Naive thymus-derived CD4-positive, alpha-beta T cell (primary cell): ENCODE measurements at regions not wholly inside any gene's neighbourhood (a gene's known extent, or its start where the extent isn't known, plus 50 kb on each side); places are given as distances from the start of the nearest gene placed in this dataset.

Experiments used
- ATAC-seq: fragments of 150-1000 bp; cut with Tn5 transposase; 2 replicates; pipeline ENCODE4 v1.10.0; 2021; ENCODE audit warnings: mild to moderate bottlenecking, moderate library complexity
- CTCF ChIA-PET: fragments of 350-600 bp; sonication (Branson Sonifier 250); formaldehyde crosslinking; loops from one replicate; lab custom pipeline; 2021; ENCODE audit warnings: antibody characterized with exemption; lab: Charles Lee
- POLR2A ChIA-PET: fragments of 350-600 bp; sonication (Branson Sonifier 250); formaldehyde crosslinking; loops from one replicate; lab custom pipeline; 2021; ENCODE audit warnings: antibody characterized with exemption, inconsistent platforms; lab: Charles Lee
- DNase-seq, 9 donors: peaks; one replicate each; pipeline versions ENCODE4 v3.0.0 to v3.0.0-alpha.2; 2020 to 2022; ENCODE audit warnings: mixed read lengths in 1 of 9
- H3K27ac ChIP-seq: one replicate; pipeline ENCODE4 v1.7.0; 2013; ENCODE audit warnings: mild to moderate bottlenecking, low read depth, low read length, moderate library complexity
- H3K27me3 ChIP-seq, 2 donors: one replicate each; pipeline ENCODE4 v1.7.0; 2013; ENCODE audit warnings: low read length in 2 of 2, mild to moderate bottlenecking in 2 of 2, moderate library complexity in 2 of 2; ENCODE audit not compliant: control insufficient read depth in 2 of 2, insufficient read depth in 2 of 2
- H3K36me3 ChIP-seq, 3 experiments: 1 replicate in 2 of 3; 2 replicates in 1 of 3; pipeline ENCODE4 v1.7.0; 2013; ENCODE audit warnings: low read length in 3 of 3, mild to moderate bottlenecking in 3 of 3, moderate library complexity in 1 of 3; ENCODE audit not compliant: insufficient read depth in 3 of 3, control insufficient read depth in 2 of 3
- H3K4me1 ChIP-seq, 2 donors: one replicate each; pipeline ENCODE4 v1.7.0; 2013; ENCODE audit warnings: low read length in 2 of 2, mild to moderate bottlenecking in 2 of 2, moderate library complexity in 1 of 2; ENCODE audit not compliant: control insufficient read depth in 2 of 2, insufficient read depth in 2 of 2
- H3K4me3 ChIP-seq: 2 replicates; pipeline ENCODE4 v1.7.0; 2013; ENCODE audit warnings: mild to moderate bottlenecking, low read length
- H3K9me3 ChIP-seq, 3 experiments: 1 replicate in 2 of 3; 2 replicates in 1 of 3; pipeline ENCODE4 v1.7.0; 2013; ENCODE audit warnings: low read length in 3 of 3; ENCODE audit not compliant: control insufficient read depth in 2 of 3
- H3K27ac Mint-ChIP-seq, 9 donors: one replicate each; pipeline ENCODE4 v1.8.0; 2020 to 2022; ENCODE audit warnings: mixed read lengths in 9 of 9, mild to moderate bottlenecking in 8 of 9, moderate library complexity in 5 of 9, inconsistent platforms in 2 of 9
- H3K27me3 Mint-ChIP-seq, 5 donors: one replicate each; pipeline ENCODE4 v1.8.0; 2021 to 2022; ENCODE audit warnings: mixed read lengths in 5 of 5, mild to moderate bottlenecking in 1 of 5
- H3K36me3 Mint-ChIP-seq, 5 donors: one replicate each; pipeline ENCODE4 v1.8.0; 2020 to 2022; ENCODE audit warnings: mixed read lengths in 5 of 5, mild to moderate bottlenecking in 3 of 5, inconsistent platforms in 1 of 5
- H3K4me1 Mint-ChIP-seq, 7 donors: one replicate each; pipeline ENCODE4 v1.8.0; 2020 to 2022; ENCODE audit warnings: mixed read lengths in 7 of 7, mild to moderate bottlenecking in 3 of 7, inconsistent platforms in 1 of 7
- H3K4me3 Mint-ChIP-seq, 10 donors: one replicate each; pipeline ENCODE4 v1.8.0; 2020 to 2022; ENCODE audit warnings: mild to moderate bottlenecking in 10 of 10, mixed read lengths in 10 of 10, moderate library complexity in 6 of 10, inconsistent platforms in 2 of 10
- H3K9me3 Mint-ChIP-seq, 11 donors: one replicate each; pipeline ENCODE4 v1.8.0; 2020 to 2022; ENCODE audit warnings: mixed read lengths in 11 of 11, mild to moderate bottlenecking in 4 of 11, inconsistent platforms in 1 of 11, moderate library complexity in 1 of 11
- intact Hi-C, 2 donors: fragments of 100-400 bp; cut with micrococcal nuclease; formaldehyde crosslinking; loops; one replicate each; pipeline ENCODE4 v1.15.1; 2023

GRCh38 chr13:74662905-74663304 lies 528.7 kb upstream of the KLF12 start:
- H3K4me3 Mint-ChIP-seq: no peak overlapping the region
- ATAC-seq: no peak
- H3K27ac ChIP-seq: no peak overlapping the region
- H3K36me3 ChIP-seq: no peaks in the 10 kb centered on the region
- CTCF ChIA-PET: no interaction called here
- intact Hi-C loops: no loop called here
- no peaks in the 10 kb centered on the region for H3K9me3 Mint-ChIP-seq
- POLR2A ChIA-PET: no interaction called here
- no peaks in the 10 kb centered on the region for H3K9me3 ChIP-seq
- no peak overlapping the region for H3K4me3 ChIP-seq
- no peaks in the 10 kb centered on the region for H3K4me1 ChIP-seq
- DNase-seq: no peak
- H3K27me3 ChIP-seq: no peaks in the 10 kb centered on the region
- no peak overlapping the region for H3K27ac Mint-ChIP-seq
- no peaks in the 10 kb centered on the region for H3K36me3 Mint-ChIP-seq
- H3K27me3 Mint-ChIP-seq: peaks cover 0 to 5% (median 4%) of the 10 kb centered on the region in 5 donors
- H3K4me1 Mint-ChIP-seq: no peaks in the 10 kb centered on the region

GRCh38 chr13:74661851-74662250 lies 527.6 kb upstream of the KLF12 start:
- no peak for DNase-seq
- Mint-ChIP-seq H3K4me1 (no peaks in the 10 kb centered on the region), H3K27me3 (peaks cover 0 to 5% (median 0%) of the 10 kb centered on the region in 5 donors), H3K36me3 (peaks cover 0 to 4% (median 0%) of the 10 kb centered on the region in 5 donors), H3K9me3 (peaks cover 0 to 6% (median 0%) of the 10 kb centered on the region in 11 donors), H3K4me3 (no peak overlapping the region), H3K27ac (no peak overlapping the region)
- no peak for ATAC-seq
- POLR2A ChIA-PET: no interaction called here
- CTCF ChIA-PET: no interaction called here
- Histone ChIP-seq H3K27me3 (no peaks in the 10 kb centered on the region), H3K4me1 (no peaks in the 10 kb centered on the region), H3K27ac (no peak overlapping the region), H3K9me3 (no peaks in the 10 kb centered on the region), H3K4me3 (no peak overlapping the region), H3K36me3 (no peaks in the 10 kb centered on the region)
- intact Hi-C loops: no loop called here

GRCh38 chr13:74657765-74658164 lies 523.6 kb upstream of the KLF12 start:
- intact Hi-C loops: no loop called here
- no peaks in the 10 kb centered on the region for H3K36me3 ChIP-seq
- Mint-ChIP-seq H3K27me3 (peaks cover 0 to 2% (median under 1%) of the 10 kb centered on the region in 5 donors), H3K36me3 (peaks cover 0 to 4% (median 0%) of the 10 kb centered on the region in 5 donors), H3K9me3 (peaks cover 0 to 6% (median 0%) of the 10 kb centered on the region in 11 donors), H3K27ac (no peak overlapping the region), H3K4me3 (no peak overlapping the region), H3K4me1 (no peaks in the 10 kb centered on the region)
- no peak for ATAC-seq
- no peak overlapping the region for H3K27ac ChIP-seq
- POLR2A ChIA-PET: interaction anchor here (0.7 kb wide), 1 partner anchor 9 kb away, joined by 3 read pairs; no protein-coding TSS in a partner anchor
- no peaks in the 10 kb centered on the region for H3K9me3 ChIP-seq
- CTCF ChIA-PET: no interaction called here
- no peaks in the 10 kb centered on the region for H3K4me1 ChIP-seq
- H3K27me3 ChIP-seq: no peaks in the 10 kb centered on the region
- H3K4me3 ChIP-seq: no peak overlapping the region
- no peak for DNase-seq

GRCh38 chr13:74651121-74651520 lies 516.9 kb upstream of the KLF12 start:
- DNase-seq: no peak
- H3K9me3 ChIP-seq: no peaks in the 10 kb centered on the region
- Mint-ChIP-seq H3K36me3 (no peaks in the 10 kb centered on the region), H3K4me3 (no peak overlapping the region), H3K27ac (no peak overlapping the region), H3K4me1 (no peaks in the 10 kb centered on the region), H3K9me3 (peaks cover 0 to 1% (median 0%) of the 10 kb centered on the region in 11 donors), H3K27me3 (peaks cover 0 to 12% (median 6%) of the 10 kb centered on the region in 5 donors)
- H3K4me1 ChIP-seq: no peaks in the 10 kb centered on the region
- ATAC-seq: no peak
- H3K27ac ChIP-seq: no peak overlapping the region
- no peaks in the 10 kb centered on the region for H3K36me3 ChIP-seq
- CTCF ChIA-PET: interaction anchor here (1.3 kb wide), 1 partner anchor 11 kb away, joined by 5 read pairs; no protein-coding TSS in a partner anchor
- H3K4me3 ChIP-seq: no peak overlapping the region
- POLR2A ChIA-PET: no interaction called here
- H3K27me3 ChIP-seq: no peaks in the 10 kb centered on the region
- intact Hi-C loops: no loop called here

GRCh38 chr13:74647991-74648390 lies 513.8 kb upstream of the KLF12 start:
- intact Hi-C loops: no loop called here
- no peaks in the 10 kb centered on the region for H3K4me1 Mint-ChIP-seq
- POLR2A ChIA-PET: no interaction called here
- no peak overlapping the region for H3K27ac Mint-ChIP-seq
- Histone ChIP-seq H3K9me3 (no peaks in the 10 kb centered on the region), H3K4me3 (no peak overlapping the region), H3K36me3 (no peaks in the 10 kb centered on the region), H3K4me1 (no peaks in the 10 kb centered on the region), H3K27ac (no peak overlapping the region), H3K27me3 (no peaks in the 10 kb centered on the region)
- no peaks in the 10 kb centered on the region for H3K36me3 Mint-ChIP-seq
- peaks cover 0 to 12% (median 6%) of the 10 kb centered on the region in 5 donors for H3K27me3 Mint-ChIP-seq
- peaks cover 0 to 9% (median 0%) of the 10 kb centered on the region in 11 donors for H3K9me3 Mint-ChIP-seq
- no peak overlapping the region for H3K4me3 Mint-ChIP-seq
- CTCF ChIA-PET: no interaction called here
- ATAC-seq: no peak
- no peak for DNase-seq

- ChIA-PET POLR2A (no interaction called here), CTCF (no interaction called here)
- Mint-ChIP-seq H3K4me1 (no peaks in the 10 kb centered on the region), H3K9me3 (peaks cover 0 to 9% (median 0%) of the 10 kb centered on the region in 11 donors), H3K4me3 (no peak overlapping the region), H3K27me3 (peaks cover 0 to 6% (median 0%) of the 10 kb centered on the region in 5 donors), H3K36me3 (no peaks in the 10 kb centered on the region), H3K27ac (no peak overlapping the region)
- Histone ChIP-seq H3K27ac (no peak overlapping the region), H3K9me3 (no peaks in the 10 kb centered on the region), H3K36me3 (no peaks in the 10 kb centered on the region), H3K4me1 (no peaks in the 10 kb centered on the region), H3K27me3 (no peaks in the 10 kb centered on the region), H3K4me3 (no peak overlapping the region)
- DNase-seq (no peak), ATAC-seq (no peak)
- intact Hi-C loops: no loop called here
Observed at GRCh38 chr13:74647211-74647610, 513.0 kb upstream of the KLF12 start.

- intact Hi-C loops: no loop called here
- no peak for ATAC-seq
- Mint-ChIP-seq H3K9me3 (peaks cover 0 to 9% (median 0%) of the 10 kb centered on the region in 11 donors), H3K4me1 (peaks cover 0 to 4% (median 0%) of the 10 kb centered on the region in 7 donors), H3K36me3 (no peaks in the 10 kb centered on the region), H3K4me3 (no peak overlapping the region), H3K27me3 (peaks cover 0 to 6% (median 0%) of the 10 kb centered on the region in 5 donors), H3K27ac (no peak overlapping the region)
- Histone ChIP-seq H3K36me3 (no peaks in the 10 kb centered on the region), H3K27ac (no peak overlapping the region), H3K9me3 (no peaks in the 10 kb centered on the region), H3K4me1 (no peaks in the 10 kb centered on the region), H3K4me3 (no peak overlapping the region), H3K27me3 (no peaks in the 10 kb centered on the region)
- CTCF ChIA-PET: no interaction called here
- POLR2A ChIA-PET: no interaction called here
- DNase-seq: no peak
Observed at GRCh38 chr13:74646091-74646490, 511.9 kb upstream of the KLF12 start.
